HG02885 (cell line): ENCODE measurements at regions not wholly inside any gene's neighbourhood (a gene's known extent, or its start where the extent isn't known, plus 50 kb on each side); places are given as distances from the start of the nearest gene placed in this dataset.

Experiments used
- ATAC-seq: cut with Tn5 transposase; IDR thresholded peaks from one replicate; pipeline ENCODE4 v1.9.1; 2021; ENCODE audit warnings: mild to moderate bottlenecking; ENCODE audit not compliant: unreplicated experiment, poor library complexity

GRCh38 chr3:59270921-59271320, 221.1 kb upstream of the CFAP20DC start:
- ATAC-seq, result no peak

GRCh38 chr3:59270209-59270608, 220.4 kb upstream of the CFAP20DC start:
- no peak for ATAC-seq

GRCh38 chr3:59268170-59268569, 218.3 kb upstream of the CFAP20DC start:
- no peak for ATAC-seq

GRCh38 chr3:59267021-59267420, 217.2 kb upstream of the CFAP20DC start:
- ATAC-seq, result no peak

- no peak for ATAC-seq
Observed at GRCh38 chr3:59266551-59266950, 216.7 kb upstream of the CFAP20DC start.

GRCh38 chr3:59265566-59265965, 215.7 kb upstream of the CFAP20DC start:
- ATAC-seq, result no peak

- no peak for ATAC-seq
Observed at GRCh38 chr3:59264366-59264765, 214.5 kb upstream of the CFAP20DC start.

GRCh38 chr3:59263152-59263551, 213.3 kb upstream of the CFAP20DC start:
- no peak for ATAC-seq

GRCh38 chr3:59262076-59262498, 212.3 kb upstream of the CFAP20DC start:
- ATAC-seq, result peak; percentile 92

- ATAC-seq, result no peak
Observed at GRCh38 chr3:59261009-59261408, 211.2 kb upstream of the CFAP20DC start.

- no peak for ATAC-seq
Observed at GRCh38 chr3:59258550-59259260, 208.9 kb upstream of the CFAP20DC start.

GRCh38 chr3:59257506-59257905, 207.7 kb upstream of the CFAP20DC start:
- no peak for ATAC-seq

- no peak for ATAC-seq
Observed at GRCh38 chr3:59256230-59256629, 206.4 kb upstream of the CFAP20DC start.

GRCh38 chr3:59254976-59255375, 205.2 kb upstream of the CFAP20DC start:
- ATAC-seq, result no peak

GRCh38 chr3:59254433-59254832, 204.6 kb upstream of the CFAP20DC start:
- no peak for ATAC-seq

- ATAC-seq, result no peak
Observed at GRCh38 chr3:59253523-59253922, 203.7 kb upstream of the CFAP20DC start.

- ATAC-seq, result no peak
Observed at GRCh38 chr3:59251869-59252268, 202.0 kb upstream of the CFAP20DC start.

- no peak for ATAC-seq
Observed at GRCh38 chr3:59250600-59250999, 200.8 kb upstream of the CFAP20DC start.

- no peak for ATAC-seq
Observed at GRCh38 chr3:59249698-59250361, 200.0 kb upstream of the CFAP20DC start.

- ATAC-seq, result no peak
Observed at GRCh38 chr3:59249004-59249403, 199.2 kb upstream of the CFAP20DC start.

- peak; percentile 55 for ATAC-seq
Observed at GRCh38 chr3:59247402-59247841, 197.6 kb upstream of the CFAP20DC start.
